Eye (tissue), 1 donor: ENCODE measurements at regions not wholly inside any gene's neighbourhood (a gene's known extent, or its start where the extent isn't known, plus 50 kb on each side); places are given as distances from the start of the nearest gene placed in this dataset.
"Not testable (repeated sequence)": the region's sequence is repeated elsewhere in the genome, so short reads cannot be mapped to it uniquely, and the experiment has no call there.

Source experiments
- DNase-seq: peaks from one replicate; pipeline ENCODE4 v3.0.0-alpha.2; 2015

GRCh38 chrX:139023531-139023930 is 312.0 kb upstream of the FGF13 start:
- DNase-seq: no peak

- DNase-seq: no peak
Observed at GRCh38 chrX:139020801-139021200, 309.3 kb upstream of the FGF13 start.

DNA sequence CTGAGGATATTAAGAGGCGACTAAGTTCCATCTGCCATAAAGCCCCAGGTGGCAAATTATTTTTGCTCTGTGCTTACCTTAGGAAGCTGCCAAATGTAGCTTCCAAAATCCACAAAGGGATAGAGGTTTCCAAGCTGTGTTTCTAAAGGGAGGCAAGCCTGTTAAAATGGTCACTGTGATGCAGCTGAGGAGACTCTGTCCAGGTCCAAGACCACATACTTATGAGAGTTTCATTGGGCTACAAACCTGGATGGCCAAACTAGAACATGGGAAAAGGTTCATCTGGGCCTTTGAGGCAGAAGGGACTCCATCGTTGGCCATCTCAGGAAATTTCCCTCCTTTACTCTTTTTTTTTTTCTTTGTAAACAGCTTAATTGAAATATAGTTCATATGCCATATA is 306.9 kb upstream of the FGF13 start:
- DNase-seq: no peak

DNA sequence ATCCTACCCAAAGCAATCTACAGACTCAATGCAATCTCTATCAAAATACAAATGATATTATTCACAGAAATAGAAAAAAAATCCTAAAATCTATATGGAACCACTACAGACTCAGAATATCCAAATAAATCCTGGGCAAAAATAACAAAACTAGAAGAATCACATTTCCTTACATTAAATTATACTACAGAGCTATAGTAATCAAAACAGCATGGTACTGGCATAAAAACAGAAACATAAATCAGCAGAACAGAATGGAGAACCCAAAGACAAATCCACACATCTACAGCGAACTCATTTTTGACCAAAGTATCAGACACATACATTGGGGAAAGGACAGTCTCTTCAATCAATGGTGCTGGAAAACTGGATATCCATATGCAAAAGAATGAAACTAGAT is 304.1 kb upstream of the FGF13 start:
- DNase-seq: no peak

DNA sequence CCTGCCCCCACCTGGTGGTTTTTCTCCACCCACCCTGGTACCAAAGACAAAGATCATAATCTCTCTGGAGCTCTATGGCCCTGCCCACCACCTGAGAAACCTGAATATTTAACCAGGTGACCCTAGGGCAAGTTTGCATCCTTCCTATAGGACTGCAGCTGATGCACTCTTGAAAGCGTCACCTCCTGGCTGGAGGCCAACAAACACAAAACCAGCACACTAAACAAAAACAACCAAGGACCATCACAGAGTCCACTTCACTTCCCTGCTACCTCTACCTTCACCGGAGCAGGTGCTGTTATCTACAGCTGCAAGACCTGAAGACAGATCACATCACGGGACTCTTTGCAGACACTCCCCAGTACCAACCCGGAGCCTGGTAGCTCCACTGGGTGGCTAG is 296.7 kb upstream of the FGF13 start:
- DNase-seq: no peak

DNA sequence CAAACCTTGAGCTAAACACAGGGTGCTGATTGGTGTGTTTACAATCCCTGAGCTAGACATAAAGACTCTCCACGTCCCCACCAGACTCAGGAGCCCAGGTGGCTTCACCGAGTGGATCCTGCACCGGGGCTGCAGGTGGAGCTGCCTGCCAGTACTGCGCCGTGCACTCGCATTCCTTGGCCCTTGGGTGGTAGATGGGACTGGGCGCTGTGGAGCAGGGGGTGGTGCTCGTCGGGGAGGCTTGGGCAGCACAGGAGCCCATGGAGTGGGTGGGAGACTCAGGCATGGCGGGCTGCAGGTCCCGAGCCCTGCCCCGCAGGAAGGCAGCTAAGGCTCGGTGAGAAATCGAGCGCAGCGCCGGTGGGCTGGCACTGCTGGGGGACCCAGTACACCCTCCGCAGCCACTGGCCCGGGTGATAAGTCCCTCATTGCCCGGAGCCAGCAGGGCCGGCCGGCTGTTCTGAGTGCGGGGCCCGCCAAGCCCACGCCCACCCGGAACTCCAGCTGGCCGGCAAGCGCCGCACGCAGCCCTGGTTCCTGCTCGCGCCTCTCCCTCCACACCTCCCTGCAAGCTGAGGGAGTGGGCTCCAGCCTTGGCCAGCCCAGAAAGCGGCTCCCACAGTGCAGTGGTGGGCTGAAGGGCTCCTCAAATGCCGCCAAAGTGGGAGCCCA is 292.5 kb upstream of the FGF13 start:
- DNase-seq: not testable (repeated sequence)

DNA sequence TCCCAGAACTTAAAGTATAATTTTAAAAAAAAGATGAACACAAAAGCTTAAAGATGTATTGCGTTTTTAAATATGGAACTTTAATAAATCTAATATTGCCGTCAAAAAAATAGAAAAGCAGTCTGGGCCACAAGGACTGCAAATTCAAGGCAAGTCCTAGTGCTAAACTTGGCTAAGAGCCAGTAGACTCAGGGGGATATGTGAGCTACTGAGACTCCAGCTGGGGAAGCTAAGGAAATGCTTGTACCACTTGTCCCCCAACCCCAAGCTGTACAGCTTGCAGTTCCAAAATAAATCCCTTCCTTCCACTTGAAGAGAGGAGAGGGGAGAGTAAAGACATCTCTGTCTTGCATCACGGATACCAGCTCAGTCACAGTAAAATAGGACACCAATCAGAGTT is 290.8 kb upstream of the FGF13 start:
- no peak for DNase-seq

GRCh38 chrX:138996268-138996667 is 284.8 kb upstream of the FGF13 start:
- no peak for DNase-seq

DNA sequence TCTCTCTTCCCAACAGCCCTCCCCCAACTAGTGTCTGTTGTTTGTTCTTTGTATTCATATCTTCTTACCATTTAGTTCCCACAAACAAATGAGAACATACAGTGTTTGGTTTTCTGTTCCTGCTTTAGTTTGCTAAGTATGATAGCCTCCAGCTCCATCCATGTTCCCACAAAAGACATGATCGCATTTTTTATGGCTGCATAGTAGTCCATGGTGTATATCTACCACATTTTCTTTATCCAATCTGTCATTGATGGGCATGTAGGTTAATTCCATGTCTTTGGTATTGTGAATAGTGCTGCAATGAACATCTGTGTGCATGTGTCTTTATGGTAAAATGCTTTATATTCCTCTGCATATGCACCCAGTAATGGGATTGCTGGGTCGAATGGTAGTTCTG is 283.9 kb upstream of the FGF13 start:
- DNase-seq: no peak

DNA sequence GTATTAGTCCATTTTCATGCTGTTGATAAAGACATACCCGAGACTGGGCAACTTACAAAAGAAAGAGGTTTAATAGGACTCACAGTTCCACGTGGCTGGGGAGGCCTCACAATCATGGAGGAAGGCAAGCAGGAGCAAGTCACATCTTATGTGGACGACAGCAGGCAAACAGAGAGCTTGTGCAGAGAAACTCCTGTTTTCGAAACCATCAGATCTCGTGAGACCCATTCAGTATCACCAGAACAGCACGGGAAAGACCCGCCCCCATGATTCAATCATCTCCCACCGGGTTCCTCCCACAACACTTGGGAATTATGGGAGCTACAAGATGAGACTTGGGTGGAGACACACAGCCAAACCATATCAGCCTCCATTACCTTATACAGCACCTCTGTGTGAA is 278.9 kb upstream of the FGF13 start:
- not testable (repeated sequence) for DNase-seq

DNA sequence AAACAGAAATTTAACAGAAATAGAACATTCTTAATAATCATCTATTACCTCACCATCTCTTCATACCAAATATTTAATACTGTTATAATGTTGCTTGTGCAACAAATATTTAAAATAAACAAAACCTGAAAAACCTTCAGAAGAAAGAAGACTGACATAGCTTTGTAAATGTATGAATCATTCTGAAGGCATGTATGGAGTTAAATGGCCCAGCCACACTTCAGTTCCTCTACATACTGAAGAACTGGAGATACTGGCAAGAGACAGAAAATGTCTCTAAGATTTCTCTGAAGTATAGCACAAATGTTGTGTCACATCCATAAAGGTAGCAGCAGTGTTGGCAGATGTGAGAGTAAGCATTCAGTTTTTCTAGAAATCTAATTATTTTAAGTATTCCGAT is 275.3 kb upstream of the FGF13 start:
- no peak for DNase-seq

DNA sequence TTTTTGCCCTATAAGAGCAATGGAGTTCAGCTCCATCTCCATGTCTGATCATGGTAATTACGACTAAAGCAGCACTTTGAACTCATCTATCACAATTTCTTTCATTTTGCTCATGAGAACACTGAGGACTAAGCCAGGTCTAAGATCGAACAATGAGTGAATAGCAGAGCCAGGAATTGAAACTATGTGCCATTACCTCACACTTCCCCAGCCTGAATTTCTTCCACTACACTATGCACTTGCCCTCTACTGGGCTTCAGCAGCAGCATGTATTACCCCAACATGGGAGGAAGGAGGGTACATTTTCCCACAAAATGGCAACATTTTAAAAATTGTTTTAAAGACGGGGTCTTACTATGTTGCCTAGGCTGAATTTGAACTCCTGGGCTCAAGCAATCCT is 274.7 kb upstream of the FGF13 start:
- no peak for DNase-seq

DNA sequence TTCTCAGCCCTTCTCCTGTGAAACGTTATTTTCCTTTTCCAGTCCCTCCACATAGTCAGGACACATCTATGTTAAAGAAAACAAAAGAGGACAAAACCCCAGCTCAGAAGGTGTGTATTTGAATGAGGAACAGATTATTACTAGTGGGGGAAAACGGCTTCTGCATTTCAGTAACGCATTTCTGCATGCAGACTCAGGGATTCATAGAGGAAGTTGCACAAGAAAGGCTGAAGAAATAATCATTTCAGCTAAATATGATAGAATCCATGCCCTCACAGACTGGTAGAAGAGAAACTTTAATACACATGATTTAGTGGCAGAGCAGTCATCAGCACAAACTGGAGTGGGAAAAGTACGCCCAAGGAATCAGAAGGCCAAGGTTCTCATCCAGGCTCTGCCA is 270.8 kb upstream of the FGF13 start:
- no peak for DNase-seq

DNA sequence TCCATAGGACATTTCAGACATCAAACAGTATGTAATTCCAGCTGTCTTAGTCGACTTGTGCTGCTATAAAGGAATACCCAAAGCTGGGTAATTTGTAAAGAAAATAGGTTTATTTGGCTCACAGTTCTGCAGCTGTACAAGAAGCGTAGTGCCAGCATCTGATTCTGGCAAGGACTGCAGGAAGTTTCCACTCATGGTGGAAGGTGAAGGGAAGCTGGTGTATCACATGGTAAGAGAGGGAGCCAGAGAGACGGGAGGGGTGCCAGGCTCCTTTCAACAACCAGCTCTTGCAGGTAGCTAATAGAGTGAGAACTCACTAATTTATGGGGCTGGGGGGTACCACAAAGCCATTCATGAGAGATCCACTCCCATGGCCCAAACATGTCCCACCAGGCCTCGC is 253.0 kb upstream of the FGF13 start:
- no peak for DNase-seq

DNA sequence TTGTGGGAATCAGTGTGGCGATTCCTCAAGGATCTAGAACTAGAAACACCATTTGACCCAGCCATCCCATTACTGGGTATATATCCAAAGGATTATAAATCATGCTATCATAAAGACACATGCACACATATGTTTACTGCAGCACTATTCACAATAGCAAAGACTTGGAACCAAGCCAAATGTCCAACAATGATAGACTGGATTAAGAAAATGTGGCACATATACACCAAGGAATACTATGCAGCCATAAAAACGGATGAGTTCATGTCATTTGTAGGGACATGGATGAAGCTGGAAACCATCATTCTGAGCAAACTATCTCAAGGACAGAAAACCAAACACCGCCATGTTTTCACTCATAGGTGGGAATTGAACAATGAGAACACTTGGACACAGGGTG is 250.9 kb upstream of the FGF13 start:
- DNase-seq: not testable (repeated sequence)

- no peak for DNase-seq
Observed at GRCh38 chrX:138954976-138955375, 243.5 kb upstream of the FGF13 start.

- DNase-seq: no peak
Observed at GRCh38 chrX:138946926-138947325, 235.4 kb upstream of the FGF13 start.

- no peak for DNase-seq
Observed at GRCh38 chrX:138945219-138945618, 233.7 kb upstream of the FGF13 start.

DNA sequence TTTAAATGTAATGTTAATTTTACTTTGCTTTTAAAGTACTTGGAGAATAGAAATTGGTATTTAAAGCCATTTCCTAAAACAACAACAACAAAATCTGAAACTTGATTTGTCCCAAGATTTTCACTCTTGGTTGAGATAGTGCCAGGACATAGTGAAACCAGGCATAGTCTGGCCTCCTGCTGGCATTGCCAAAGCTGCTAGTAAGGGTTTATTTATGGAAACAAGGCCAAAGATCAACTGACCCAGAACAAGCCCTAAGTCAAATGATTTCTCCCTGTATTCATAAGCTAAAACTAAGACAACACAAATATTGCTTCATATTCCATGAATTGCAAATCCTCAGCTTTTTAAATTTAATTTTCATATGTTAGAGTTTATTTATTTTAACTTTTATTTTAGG is 227.5 kb upstream of the FGF13 start:
- no peak for DNase-seq

GRCh38 chrX:138938003-138938402 is 226.5 kb upstream of the FGF13 start:
- no peak for DNase-seq

DNA sequence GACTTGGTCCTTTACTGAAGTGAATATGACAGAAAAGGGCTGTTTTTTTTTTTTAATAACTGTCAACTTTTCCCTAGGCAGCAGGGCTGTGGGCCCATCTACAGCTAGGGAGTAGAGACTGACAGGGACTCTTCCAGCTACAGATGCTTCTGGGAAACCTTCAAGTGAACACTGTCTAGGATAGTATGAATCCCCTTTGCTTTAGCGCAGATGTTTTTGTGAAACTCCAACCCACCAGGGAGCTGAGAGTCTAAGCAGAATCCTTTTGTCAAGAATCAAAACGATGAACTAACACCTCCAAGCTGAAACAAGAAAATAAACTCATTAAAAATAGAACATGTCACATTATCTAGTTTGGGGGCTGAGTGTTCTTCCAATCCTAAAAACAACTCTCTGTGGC is 219.7 kb upstream of the FGF13 start:
- DNase-seq: no peak

DNA sequence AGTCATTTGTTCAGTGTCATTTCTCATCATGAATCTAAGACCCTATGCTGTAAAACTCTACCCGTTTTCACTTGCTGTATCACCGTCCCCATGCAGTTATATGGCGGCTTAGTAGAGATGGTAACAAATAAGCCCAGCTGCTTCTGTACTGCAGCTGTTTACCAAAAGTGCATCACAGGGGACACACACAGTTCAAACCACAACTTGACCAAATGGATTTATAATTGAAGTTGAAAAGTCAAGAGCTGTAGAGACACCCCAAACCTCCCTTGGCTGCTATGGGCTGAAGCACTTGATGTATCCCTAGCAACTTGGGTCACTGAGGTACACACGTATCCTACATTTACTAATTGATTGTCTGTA is 219.0 kb upstream of the FGF13 start:
- DNase-seq: no peak

DNA sequence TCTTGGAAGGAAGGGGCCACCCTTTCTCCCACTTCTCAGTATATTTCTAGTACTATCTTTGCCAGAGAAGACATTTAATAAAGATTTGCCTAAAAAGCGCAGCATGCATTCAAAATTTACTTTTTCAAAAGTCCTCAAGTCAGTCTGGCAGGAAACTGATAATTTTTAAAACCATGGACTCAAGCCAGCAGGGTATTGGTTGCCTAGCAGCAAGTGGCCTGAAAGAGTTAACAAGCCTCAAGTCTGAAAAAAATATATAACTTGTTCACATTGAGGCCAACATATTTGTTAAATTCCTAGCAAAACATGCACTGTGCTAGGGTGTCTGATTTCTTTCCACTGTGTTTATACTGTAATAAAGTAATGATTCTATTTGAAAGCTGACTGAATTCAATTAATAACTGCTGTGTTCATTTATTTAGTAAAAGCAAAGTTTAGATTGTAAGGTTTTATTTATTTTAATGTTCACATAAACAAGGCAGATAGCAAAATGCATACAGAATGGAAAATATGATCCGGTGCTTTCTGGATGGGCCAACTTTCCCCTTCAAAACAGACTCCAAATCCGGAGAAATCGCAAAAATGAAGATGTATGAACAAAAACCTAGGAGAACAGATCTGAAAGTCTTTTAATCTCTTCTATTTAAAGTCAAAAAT is 218.5 kb upstream of the FGF13 start:
- peak; percentile 38 for DNase-seq

DNA sequence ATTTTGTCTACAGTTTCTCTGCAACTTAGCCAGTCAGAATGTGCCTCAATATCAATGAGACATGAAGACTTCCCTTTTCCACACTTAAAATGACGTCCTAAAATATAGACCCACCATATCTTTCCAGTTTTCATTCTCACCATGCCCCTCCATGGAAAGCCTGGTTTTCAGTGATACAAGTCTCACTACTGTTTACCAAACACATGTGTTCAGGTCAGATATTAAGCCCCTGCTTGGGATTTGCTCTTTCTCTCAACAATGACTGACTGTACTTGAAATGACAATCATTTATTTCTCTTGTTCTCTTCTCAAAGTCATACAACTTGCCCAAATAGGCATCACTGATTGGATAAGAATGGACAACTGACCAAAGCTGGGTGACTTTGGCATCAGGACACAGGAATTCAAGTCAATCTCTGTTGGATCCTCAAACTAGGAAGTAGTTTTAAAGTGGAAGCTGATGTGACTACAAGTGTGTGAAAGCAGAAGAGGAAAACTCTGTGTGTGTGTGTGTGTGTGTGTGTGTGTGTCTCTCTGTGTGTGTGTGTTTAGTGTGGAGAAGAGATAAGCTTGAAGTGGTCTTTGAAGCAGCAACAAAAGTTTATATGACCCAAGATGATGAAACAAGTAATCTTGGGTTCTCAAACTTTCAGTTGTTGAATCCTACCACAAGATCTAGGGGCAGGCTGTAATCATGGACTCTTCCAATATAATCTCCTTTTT is 217.4 kb upstream of the FGF13 start:
- DNase-seq: no peak

- DNase-seq: no peak
Observed at GRCh38 chrX:138925330-138925729, 213.8 kb upstream of the FGF13 start.
